ENCODE measurements at regions not wholly inside any gene's neighbourhood (a gene's known extent, or its start where the extent isn't known, plus 50 kb on each side); places are given as distances from the start of the nearest gene placed in this dataset.

DNA sequence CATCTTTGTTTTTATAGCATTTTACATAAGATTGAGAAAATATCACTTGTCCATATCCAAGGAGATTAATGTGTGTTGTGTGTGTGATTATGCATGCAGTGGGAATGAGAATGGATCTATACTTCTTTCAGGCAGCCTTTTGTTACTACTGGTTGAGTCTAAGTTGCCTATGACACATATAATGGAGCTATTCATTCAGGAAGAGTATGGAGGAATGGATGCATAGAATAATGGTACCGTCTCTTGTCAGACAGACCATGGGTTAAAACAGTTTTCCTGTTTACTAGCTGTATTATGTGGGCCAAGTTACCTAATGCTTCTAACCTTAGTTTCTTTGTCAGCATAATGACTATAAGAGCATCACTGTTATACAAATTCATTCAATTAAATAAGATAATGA lies 155.4 kb upstream of the KYNU start:
- ATAC-seq (ENCODE audit: low read depth): no peak
- H3K27me3 Mint-ChIP-seq: no peaks in the 10 kb centered on the region
- no peaks in the 10 kb centered on the region for H3K36me3 Mint-ChIP-seq (ENCODE audit: low read depth)
- ChIA-PET POLR2A (no interaction called here), CTCF (no interaction called here)
- no peak overlapping the region for H3K27ac Mint-ChIP-seq
- intact Hi-C loops (cut with micrococcal nuclease): no loop called here
- no peaks in the 10 kb centered on the region for H3K9me3 Mint-ChIP-seq
- peaks cover 6% of the 10 kb centered on the region for H3K4me1 Mint-ChIP-seq
- no peak overlapping the region for H3K4me3 Mint-ChIP-seq
- no peak for DNase-seq
- TF ChIP-seq, protein P1, sequence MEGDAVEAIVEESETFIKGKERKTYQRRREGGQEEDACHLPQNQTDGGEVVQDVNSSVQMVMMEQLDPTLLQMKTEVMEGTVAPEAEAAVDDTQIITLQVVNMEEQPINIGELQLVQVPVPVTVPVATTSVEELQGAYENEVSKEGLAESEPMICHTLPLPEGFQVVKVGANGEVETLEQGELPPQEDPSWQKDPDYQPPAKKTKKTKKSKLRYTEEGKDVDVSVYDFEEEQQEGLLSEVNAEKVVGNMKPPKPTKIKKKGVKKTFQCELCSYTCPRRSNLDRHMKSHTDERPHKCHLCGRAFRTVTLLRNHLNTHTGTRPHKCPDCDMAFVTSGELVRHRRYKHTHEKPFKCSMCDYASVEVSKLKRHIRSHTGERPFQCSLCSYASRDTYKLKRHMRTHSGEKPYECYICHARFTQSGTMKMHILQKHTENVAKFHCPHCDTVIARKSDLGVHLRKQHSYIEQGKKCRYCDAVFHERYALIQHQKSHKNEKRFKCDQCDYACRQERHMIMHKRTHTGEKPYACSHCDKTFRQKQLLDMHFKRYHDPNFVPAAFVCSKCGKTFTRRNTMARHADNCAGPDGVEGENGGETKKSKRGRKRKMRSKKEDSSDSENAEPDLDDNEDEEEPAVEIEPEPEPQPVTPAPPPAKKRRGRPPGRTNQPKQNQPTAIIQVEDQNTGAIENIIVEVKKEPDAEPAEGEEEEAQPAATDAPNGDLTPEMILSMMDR (IDR thresholded peaks at IDR 0.05): no peak

DNA sequence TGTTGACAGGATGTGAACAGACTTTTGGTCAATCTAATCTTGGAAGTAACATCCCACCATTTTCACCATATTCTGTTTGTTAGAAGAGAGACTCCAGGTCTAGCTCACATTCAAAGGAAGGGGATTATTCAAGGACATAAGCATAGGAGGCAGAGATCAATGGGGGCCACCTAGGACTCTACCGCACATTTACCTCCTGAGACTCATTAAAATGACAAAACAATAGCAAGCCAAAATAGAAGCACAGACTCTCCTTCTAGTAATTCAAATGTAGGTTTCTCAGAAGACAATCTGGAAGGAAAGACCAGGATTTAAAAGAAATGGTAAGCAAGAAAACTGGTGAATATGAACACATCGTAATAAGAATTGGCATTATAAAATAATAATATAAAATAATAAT lies 156.4 kb upstream of the KYNU start:
- POLR2A ChIA-PET: no interaction called here

DNA sequence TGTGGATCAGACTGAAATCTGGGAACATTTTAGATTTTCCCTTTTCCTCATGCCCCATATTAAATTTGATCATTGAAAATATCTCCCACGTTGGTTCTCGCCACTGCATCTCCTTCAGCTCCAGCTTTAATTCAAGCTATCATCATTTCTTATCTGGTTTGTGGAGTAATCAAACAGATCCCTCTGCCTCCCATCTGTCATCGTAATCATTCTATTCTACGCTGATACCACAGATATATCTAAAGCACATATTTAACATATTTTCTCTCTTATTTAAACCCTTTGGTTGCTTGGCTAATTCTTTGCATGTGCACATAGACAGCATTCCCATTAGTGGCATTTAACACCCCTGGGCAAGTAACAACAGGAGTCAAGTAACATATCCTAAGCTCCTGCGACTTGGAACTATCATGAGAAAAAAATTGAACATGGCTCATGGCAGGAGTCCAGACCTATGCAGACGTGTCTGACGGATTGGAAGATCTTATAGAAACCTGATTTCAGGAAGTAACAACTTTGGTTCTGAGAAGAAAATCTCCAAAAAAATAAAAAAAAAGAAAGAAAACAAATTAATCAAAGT lies 158.8 kb upstream of the KYNU start:
- ChIA-PET CTCF (no interaction called here), POLR2A (no interaction called here)
- Mint-ChIP-seq H3K27me3 (no peaks in the 10 kb centered on the region), H3K36me3 (ENCODE audit: low read depth) (no peaks in the 10 kb centered on the region), H3K4me3 (no peak overlapping the region), H3K9me3 (no peaks in the 10 kb centered on the region), H3K4me1 (no peaks in the 10 kb centered on the region), H3K27ac (no peak overlapping the region)
- no peak for DNase-seq
- TF ChIP-seq, protein P1 (IDR thresholded peaks at IDR 0.05): no peak
- intact Hi-C loops (cut with micrococcal nuclease): no loop called here
- no peak for ATAC-seq (ENCODE audit: low read depth)

More for the DNA sequence above, 156.4 kb upstream of the KYNU start:
- no peak for ATAC-seq (ENCODE audit: low read depth)
- CTCF ChIA-PET: no interaction called here
- no peak overlapping the region for H3K27ac Mint-ChIP-seq
- H3K27me3 Mint-ChIP-seq: no peaks in the 10 kb centered on the region
- no peaks in the 10 kb centered on the region for H3K36me3 Mint-ChIP-seq (ENCODE audit: low read depth)
- H3K4me1 Mint-ChIP-seq: peaks cover 6% of the 10 kb centered on the region
- intact Hi-C loops (cut with micrococcal nuclease): no loop called here
- H3K9me3 Mint-ChIP-seq: no peaks in the 10 kb centered on the region
- no peak overlapping the region for H3K4me3 Mint-ChIP-seq
- DNase-seq: no peak
- TF ChIP-seq, protein P1 (IDR thresholded peaks at IDR 0.05): no peak

DNA sequence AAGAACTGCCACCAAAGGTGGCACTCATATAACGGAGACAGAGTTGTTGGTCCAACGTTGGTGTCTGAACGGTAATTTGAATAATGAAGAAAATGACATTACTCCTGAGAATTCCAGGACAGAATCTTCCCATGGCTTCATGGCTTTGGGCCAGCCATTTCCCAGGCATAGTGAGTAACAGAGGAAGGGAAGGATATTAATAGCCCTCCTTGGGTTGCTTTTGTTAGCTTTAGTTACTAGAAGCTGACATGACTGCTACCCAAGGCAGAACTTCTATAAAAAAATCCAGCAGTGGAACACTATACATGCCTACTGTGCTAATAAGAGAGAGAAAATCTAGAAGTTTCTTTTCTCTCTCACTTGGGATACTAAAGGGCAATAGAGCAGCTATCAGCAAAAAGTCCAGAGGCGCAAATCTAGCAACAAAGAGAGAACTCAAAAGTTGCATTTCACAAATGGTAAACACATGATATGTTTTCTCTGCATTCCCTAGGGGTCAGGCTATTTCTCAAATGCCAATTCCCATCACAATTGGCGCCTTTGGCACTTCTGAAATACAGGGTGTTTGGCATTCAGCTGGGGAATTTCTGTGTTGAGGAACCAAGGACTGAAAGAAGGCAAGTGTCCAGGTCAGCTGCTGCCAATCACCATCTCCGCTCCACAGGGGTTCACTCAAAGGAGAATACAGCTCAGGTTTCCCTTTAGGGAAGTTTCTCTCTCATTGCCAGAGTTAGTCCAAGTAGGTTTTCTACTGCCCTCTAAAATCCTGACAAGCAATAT lies 160.8 kb upstream of the KYNU start:
- ChIA-PET CTCF (no interaction called here), POLR2A (no interaction called here)
- Mint-ChIP-seq H3K9me3 (no peaks in the 10 kb centered on the region), H3K4me3 (no peak overlapping the region), H3K4me1 (no peaks in the 10 kb centered on the region), H3K36me3 (ENCODE audit: low read depth) (no peaks in the 10 kb centered on the region), H3K27ac (no peak overlapping the region), H3K27me3 (peaks cover 5% of the 10 kb centered on the region)
- intact Hi-C loops (cut with micrococcal nuclease): no loop called here
- no peak for ATAC-seq (ENCODE audit: low read depth)
- TF ChIP-seq, protein P1 (IDR thresholded peaks at IDR 0.05): no peak
- no peak for DNase-seq

DNA sequence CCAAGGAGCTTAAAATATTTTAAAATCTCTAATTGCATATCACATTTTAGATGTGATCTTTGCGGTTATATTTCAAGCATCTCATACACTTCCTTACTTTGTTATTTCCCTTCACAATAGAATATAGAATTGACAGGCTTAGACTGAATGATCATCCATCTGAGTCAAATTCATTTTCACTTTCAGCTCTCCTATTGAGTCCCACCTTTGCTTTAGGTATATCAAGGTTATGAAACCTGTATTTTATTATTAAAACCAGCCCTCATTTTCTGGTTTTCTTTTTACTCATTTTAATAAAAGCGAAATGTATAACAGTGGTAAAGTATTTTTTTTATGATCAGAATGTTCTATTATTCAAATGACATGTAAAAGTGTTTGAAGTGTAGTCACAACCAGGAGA lies 162.9 kb upstream of the KYNU start:
- POLR2A ChIA-PET: no interaction called here
- Mint-ChIP-seq H3K27ac (no peak overlapping the region), H3K9me3 (no peaks in the 10 kb centered on the region), H3K4me1 (no peaks in the 10 kb centered on the region), H3K27me3 (peaks cover 8% of the 10 kb centered on the region), H3K4me3 (no peak overlapping the region), H3K36me3 (ENCODE audit: low read depth) (no peaks in the 10 kb centered on the region)
- TF ChIP-seq, protein P1 (IDR thresholded peaks at IDR 0.05): no peak
- no peak for ATAC-seq (ENCODE audit: low read depth)
- DNase-seq: no peak
- intact Hi-C loops (cut with micrococcal nuclease): no loop called here
- CTCF ChIA-PET: no interaction called here
